ENCODE measurements at regions not wholly inside any gene's neighbourhood (a gene's known extent, or its start where the extent isn't known, plus 50 kb on each side); places are given as distances from the start of the nearest gene placed in this dataset.

- TF ChIP-seq PATZ1 (CRISPR knock-in tag; IDR thresholded peaks at IDR 0.05; ENCODE audit: borderline replicate concordance) = no peak
- TF ChIP-seq, protein P1, sequence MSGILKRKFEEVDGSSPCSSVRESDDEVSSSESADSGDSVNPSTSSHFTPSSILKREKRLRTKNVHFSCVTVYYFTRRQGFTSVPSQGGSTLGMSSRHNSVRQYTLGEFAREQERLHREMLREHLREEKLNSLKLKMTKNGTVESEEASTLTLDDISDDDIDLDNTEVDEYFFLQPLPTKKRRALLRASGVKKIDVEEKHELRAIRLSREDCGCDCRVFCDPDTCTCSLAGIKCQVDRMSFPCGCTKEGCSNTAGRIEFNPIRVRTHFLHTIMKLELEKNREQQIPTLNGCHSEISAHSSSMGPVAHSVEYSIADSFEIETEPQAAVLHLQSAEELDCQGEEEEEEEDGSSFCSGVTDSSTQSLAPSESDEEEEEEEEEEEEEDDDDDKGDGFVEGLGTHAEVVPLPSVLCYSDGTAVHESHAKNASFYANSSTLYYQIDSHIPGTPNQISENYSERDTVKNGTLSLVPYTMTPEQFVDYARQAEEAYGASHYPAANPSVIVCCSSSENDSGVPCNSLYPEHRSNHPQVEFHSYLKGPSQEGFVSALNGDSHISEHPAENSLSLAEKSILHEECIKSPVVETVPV (CRISPR knock-in tag; IDR thresholded peaks at IDR 0.05) = no peak
- no peak for TF ChIP-seq ESRRG (CRISPR knock-in tag; IDR thresholded peaks at IDR 0.05)
- TF ChIP-seq OSR1 (CRISPR knock-in tag; IDR thresholded peaks at IDR 0.05) = no peak
- TF ChIP-seq ZNF8 (CRISPR knock-in tag; IDR thresholded peaks at IDR 0.05) = no peak
- TF ChIP-seq, protein P2, sequence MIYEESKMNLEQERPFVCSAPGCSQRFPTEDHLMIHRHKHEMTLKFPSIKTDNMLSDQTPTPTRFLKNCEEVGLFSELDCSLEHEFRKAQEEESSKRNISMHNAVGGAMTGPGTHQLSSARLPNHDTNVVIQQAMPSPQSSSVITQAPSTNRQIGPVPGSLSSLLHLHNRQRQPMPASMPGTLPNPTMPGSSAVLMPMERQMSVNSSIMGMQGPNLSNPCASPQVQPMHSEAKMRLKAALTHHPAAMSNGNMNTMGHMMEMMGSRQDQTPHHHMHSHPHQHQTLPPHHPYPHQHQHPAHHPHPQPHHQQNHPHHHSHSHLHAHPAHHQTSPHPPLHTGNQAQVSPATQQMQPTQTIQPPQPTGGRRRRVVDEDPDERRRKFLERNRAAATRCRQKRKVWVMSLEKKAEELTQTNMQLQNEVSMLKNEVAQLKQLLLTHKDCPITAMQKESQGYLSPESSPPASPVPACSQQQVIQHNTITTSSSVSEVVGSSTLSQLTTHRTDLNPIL (CRISPR knock-in tag; IDR thresholded peaks at IDR 0.05; ENCODE audit: low read depth) = no peak
Observed at GRCh38 chr16:47970291-47970931, 185.4 kb downstream of the ABCC12 start (continued).

- ATAC-seq = no peak
- TF ChIP-seq, protein P1 (CRISPR knock-in tag; IDR thresholded peaks at IDR 0.05) = no peak
- no peak for TF ChIP-seq GLIS3 (CRISPR knock-in tag; IDR thresholded peaks at IDR 0.05)
- TF ChIP-seq BACH2 (CRISPR knock-in tag; IDR thresholded peaks at IDR 0.05; ENCODE audit: borderline replicate concordance) = no peak
- TF ChIP-seq ZFP3 (CRISPR knock-in tag; IDR thresholded peaks at IDR 0.05) = no peak
- no peak for TF ChIP-seq ZNF565 (CRISPR knock-in tag; conservative IDR thresholded peaks at IDR 0.05; ENCODE audit: low read depth)
- TF ChIP-seq ISL1 (CRISPR knock-in tag; IDR thresholded peaks at IDR 0.05) = no peak
- no peak for TF ChIP-seq ARNTL (CRISPR knock-in tag; IDR thresholded peaks at IDR 0.05; ENCODE audit: borderline replicate concordance, low read depth)
- TF ChIP-seq ZFP30 (CRISPR knock-in tag; IDR thresholded peaks at IDR 0.05) = no peak
Observed at GRCh38 chr16:47967374-47967773, 188.4 kb downstream of the ABCC12 start.

DNA sequence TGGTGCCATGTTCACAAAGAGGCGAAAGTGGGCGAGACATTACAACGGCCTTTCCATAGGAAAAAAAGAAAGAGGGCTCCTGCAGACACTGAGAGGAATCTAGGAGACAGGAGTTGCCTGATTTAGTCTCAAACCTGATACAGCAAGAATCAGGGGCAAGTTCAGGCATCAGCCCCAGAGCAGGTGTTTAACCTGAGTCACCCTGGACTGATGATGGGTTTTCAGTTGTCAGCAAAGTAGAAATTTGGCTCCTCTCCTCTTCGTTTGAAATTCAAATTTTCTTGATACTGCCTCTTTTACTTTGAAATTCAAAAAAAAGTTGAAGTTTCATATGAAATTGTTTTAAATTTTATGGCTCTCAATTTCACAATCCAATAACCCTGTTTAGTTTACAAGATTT, 189.5 kb downstream of the ABCC12 start:
- ATAC-seq = no peak
- TF ChIP-seq BACH2 (CRISPR knock-in tag; IDR thresholded peaks at IDR 0.05; ENCODE audit: borderline replicate concordance) = no peak
- no peak for TF ChIP-seq PATZ1 (CRISPR knock-in tag; IDR thresholded peaks at IDR 0.05; ENCODE audit: borderline replicate concordance)
- TF ChIP-seq CSDC2 (CRISPR knock-in tag; IDR thresholded peaks at IDR 0.05) = no peak
- no peak for TF ChIP-seq ZNF8 (CRISPR knock-in tag; IDR thresholded peaks at IDR 0.05)
- TF ChIP-seq ZFP3 (CRISPR knock-in tag; IDR thresholded peaks at IDR 0.05) = no peak
- TF ChIP-seq ZFP30 (CRISPR knock-in tag; IDR thresholded peaks at IDR 0.05) = no peak
- TF ChIP-seq, protein P3, sequence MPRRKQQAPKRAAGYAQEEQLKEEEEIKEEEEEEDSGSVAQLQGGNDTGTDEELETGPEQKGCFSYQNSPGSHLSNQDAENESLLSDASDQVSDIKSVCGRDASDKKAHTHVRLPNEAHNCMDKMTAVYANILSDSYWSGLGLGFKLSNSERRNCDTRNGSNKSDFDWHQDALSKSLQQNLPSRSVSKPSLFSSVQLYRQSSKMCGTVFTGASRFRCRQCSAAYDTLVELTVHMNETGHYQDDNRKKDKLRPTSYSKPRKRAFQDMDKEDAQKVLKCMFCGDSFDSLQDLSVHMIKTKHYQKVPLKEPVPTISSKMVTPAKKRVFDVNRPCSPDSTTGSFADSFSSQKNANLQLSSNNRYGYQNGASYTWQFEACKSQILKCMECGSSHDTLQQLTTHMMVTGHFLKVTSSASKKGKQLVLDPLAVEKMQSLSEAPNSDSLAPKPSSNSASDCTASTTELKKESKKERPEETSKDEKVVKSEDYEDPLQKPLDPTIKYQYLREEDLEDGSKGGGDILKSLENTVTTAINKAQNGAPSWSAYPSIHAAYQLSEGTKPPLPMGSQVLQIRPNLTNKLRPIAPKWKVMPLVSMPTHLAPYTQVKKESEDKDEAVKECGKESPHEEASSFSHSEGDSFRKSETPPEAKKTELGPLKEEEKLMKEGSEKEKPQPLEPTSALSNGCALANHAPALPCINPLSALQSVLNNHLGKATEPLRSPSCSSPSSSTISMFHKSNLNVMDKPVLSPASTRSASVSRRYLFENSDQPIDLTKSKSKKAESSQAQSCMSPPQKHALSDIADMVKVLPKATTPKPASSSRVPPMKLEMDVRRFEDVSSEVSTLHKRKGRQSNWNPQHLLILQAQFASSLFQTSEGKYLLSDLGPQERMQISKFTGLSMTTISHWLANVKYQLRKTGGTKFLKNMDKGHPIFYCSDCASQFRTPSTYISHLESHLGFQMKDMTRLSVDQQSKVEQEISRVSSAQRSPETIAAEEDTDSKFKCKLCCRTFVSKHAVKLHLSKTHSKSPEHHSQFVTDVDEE (CRISPR knock-in tag; IDR thresholded peaks at IDR 0.05) = no peak
- TF ChIP-seq ISL1 (CRISPR knock-in tag; IDR thresholded peaks at IDR 0.05) = no peak
- no peak for TF ChIP-seq TOX (CRISPR knock-in tag; IDR thresholded peaks at IDR 0.05; ENCODE audit: borderline replicate concordance)
- no peak for TF ChIP-seq RARB (CRISPR knock-in tag; IDR thresholded peaks at IDR 0.05)
- no peak for TF ChIP-seq OSR1 (CRISPR knock-in tag; IDR thresholded peaks at IDR 0.05)
- TF ChIP-seq, protein P1 (CRISPR knock-in tag; IDR thresholded peaks at IDR 0.05) = no peak
- TF ChIP-seq ZNF70 (CRISPR knock-in tag; IDR thresholded peaks at IDR 0.05) = no peak
- no peak for TF ChIP-seq TCF4 (CRISPR knock-in tag; IDR thresholded peaks at IDR 0.05; ENCODE audit: borderline replicate concordance)
- no peak for TF ChIP-seq SNAI2 (CRISPR knock-in tag; IDR thresholded peaks at IDR 0.05)
- no peak for TF ChIP-seq ARNTL (CRISPR knock-in tag; IDR thresholded peaks at IDR 0.05; ENCODE audit: borderline replicate concordance, low read depth)
- no peak for TF ChIP-seq ESRRG (CRISPR knock-in tag; IDR thresholded peaks at IDR 0.05)
- TF ChIP-seq GLIS3 (CRISPR knock-in tag; IDR thresholded peaks at IDR 0.05) = no peak
- no peak for TF ChIP-seq ZNF565 (CRISPR knock-in tag; conservative IDR thresholded peaks at IDR 0.05; ENCODE audit: low read depth)

Measured in SK-N-SH treated with all-trans-retinoic acid at 6 μM for 48 hours (cell line).